DMS114 treated with DMSO at 0.1 percent for 48 hours (cell line): ENCODE measurements at regions not wholly inside any gene's neighbourhood (a gene's known extent, or its start where the extent isn't known, plus 50 kb on each side); places are given as distances from the start of the nearest gene placed in this dataset.
"Not testable (repeated sequence)": the region's sequence is repeated elsewhere in the genome, so short reads cannot be mapped to it uniquely, and the experiment has no call there.

Experiments used
- DNase-seq: peaks from one replicate; lab custom pipeline; 2025; ENCODE audit not compliant: unreplicated experiment; lab: John Stamatoyannopoulos, UW

- no peak for DNase-seq
These were observed 120.8 kb upstream of the CDCA7L start for GRCh38 chr7:22066522-22066921.

GRCh38 chr7:22064816-22065215 lies 119.1 kb upstream of the CDCA7L start:
- no peak for DNase-seq

GRCh38 chr7:22061775-22062174 lies 116.1 kb upstream of the CDCA7L start:
- DNase-seq: no peak

- no peak for DNase-seq
These were observed 115.2 kb upstream of the CDCA7L start for GRCh38 chr7:22060863-22061262.

- no peak for DNase-seq
These were observed 114.5 kb upstream of the CDCA7L start for GRCh38 chr7:22060197-22060596.

- DNase-seq: no peak
These were observed 109.5 kb upstream of the CDCA7L start for GRCh38 chr7:22055226-22055625.

GRCh38 chr7:22052674-22053365 lies 107.1 kb upstream of the CDCA7L start:
- DNase-seq: no peak

- DNase-seq: no peak
These were observed 106.4 kb upstream of the CDCA7L start for GRCh38 chr7:22051886-22052673.

- DNase-seq: no peak
These were observed 104.2 kb upstream of the CDCA7L start for GRCh38 chr7:22049766-22050500.

- DNase-seq: no peak
These were observed 97.7 kb upstream of the CDCA7L start for GRCh38 chr7:22043367-22043766.

- DNase-seq: no peak
These were observed 95.4 kb upstream of the CDCA7L start for GRCh38 chr7:22040923-22041595.

GRCh38 chr7:22039670-22040069 lies 94.0 kb upstream of the CDCA7L start:
- no peak for DNase-seq

- not testable (repeated sequence) for DNase-seq
These were observed 86.7 kb upstream of the CDCA7L start for GRCh38 chr7:22032356-22032755.

GRCh38 chr7:22028656-22029055 lies 83.0 kb upstream of the CDCA7L start:
- not testable (repeated sequence) for DNase-seq

GRCh38 chr7:22027475-22027874 lies 81.8 kb upstream of the CDCA7L start:
- no peak for DNase-seq

- no peak for DNase-seq
These were observed 80.3 kb upstream of the CDCA7L start for GRCh38 chr7:22025983-22026382.

- no peak for DNase-seq
These were observed 79.4 kb upstream of the CDCA7L start for GRCh38 chr7:22025075-22025474.

GRCh38 chr7:22019931-22020330 lies 74.2 kb upstream of the CDCA7L start:
- no peak for DNase-seq

- DNase-seq: no peak
These were observed 70.8 kb upstream of the CDCA7L start for GRCh38 chr7:22016507-22016906.

GRCh38 chr7:22013711-22014110 lies 68.0 kb upstream of the CDCA7L start:
- no peak for DNase-seq

GRCh38 chr7:22008683-22009082 lies 63.0 kb upstream of the CDCA7L start:
- no peak for DNase-seq
